ENCODE measurements at regions not wholly inside any gene's neighbourhood (a gene's known extent, or its start where the extent isn't known, plus 50 kb on each side); places are given as distances from the start of the nearest gene placed in this dataset.
"Not testable (repeated sequence)": the region's sequence is repeated elsewhere in the genome, so short reads cannot be mapped to it uniquely, and the experiment has no call there.

DNA sequence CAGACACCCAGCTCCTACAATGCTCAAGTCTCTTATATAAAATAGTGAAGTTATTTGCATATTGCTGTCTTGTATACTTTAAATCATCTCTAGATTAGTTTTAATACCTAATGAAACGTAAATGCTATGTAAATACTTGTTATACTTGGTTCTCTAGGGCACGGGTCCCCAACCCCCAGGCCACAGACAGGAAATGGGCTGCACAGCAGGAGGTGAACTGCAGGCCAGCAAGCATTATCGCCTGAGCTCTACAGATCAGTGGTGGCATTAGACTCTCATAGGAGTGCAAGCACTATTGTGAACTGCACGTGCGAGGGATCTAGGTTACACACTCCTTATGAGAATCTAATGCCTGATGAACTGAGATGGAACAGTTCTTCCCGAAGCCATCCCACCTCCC lies 395.9 kb upstream of the EMCN start:
- in situ Hi-C loops (cut with MboI; ENCODE audit: low sequenced_read_pairs, unreplicated experiment) = no loop called here
- DNase-seq (ENCODE audit: low spot score) = no peak
- TF ChIP-seq, protein P1, sequence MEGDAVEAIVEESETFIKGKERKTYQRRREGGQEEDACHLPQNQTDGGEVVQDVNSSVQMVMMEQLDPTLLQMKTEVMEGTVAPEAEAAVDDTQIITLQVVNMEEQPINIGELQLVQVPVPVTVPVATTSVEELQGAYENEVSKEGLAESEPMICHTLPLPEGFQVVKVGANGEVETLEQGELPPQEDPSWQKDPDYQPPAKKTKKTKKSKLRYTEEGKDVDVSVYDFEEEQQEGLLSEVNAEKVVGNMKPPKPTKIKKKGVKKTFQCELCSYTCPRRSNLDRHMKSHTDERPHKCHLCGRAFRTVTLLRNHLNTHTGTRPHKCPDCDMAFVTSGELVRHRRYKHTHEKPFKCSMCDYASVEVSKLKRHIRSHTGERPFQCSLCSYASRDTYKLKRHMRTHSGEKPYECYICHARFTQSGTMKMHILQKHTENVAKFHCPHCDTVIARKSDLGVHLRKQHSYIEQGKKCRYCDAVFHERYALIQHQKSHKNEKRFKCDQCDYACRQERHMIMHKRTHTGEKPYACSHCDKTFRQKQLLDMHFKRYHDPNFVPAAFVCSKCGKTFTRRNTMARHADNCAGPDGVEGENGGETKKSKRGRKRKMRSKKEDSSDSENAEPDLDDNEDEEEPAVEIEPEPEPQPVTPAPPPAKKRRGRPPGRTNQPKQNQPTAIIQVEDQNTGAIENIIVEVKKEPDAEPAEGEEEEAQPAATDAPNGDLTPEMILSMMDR (IDR thresholded peaks at IDR 0.05; ENCODE audit: borderline replicate concordance, control extremely low read depth, extremely low read depth, insufficient read depth, missing control alignments) = no peak

DNA sequence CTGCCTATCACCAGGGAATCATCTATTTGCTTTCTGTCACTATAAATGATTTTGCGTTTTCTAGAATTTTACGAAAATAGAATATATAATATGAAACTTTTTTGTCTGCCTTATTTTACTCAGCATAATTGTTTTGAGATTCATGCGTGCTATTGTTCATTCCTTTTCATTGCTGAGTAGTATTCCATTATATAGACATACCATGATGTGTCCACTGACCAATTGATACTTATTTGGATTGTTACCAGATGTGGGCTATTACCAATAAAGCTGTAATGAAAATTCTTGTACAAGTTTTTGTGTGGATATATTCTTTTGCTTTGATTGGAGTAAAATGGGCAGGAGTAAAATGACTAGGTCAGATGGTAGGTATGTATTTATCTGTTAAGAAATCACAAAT lies 390.7 kb upstream of the EMCN start:
- TF ChIP-seq, protein P1 (IDR thresholded peaks at IDR 0.05; ENCODE audit: borderline replicate concordance, control extremely low read depth, extremely low read depth, insufficient read depth, missing control alignments) = no peak
- in situ Hi-C loops (cut with MboI; ENCODE audit: low sequenced_read_pairs, unreplicated experiment) = no loop called here
- DNase-seq (ENCODE audit: low spot score) = no peak

DNA sequence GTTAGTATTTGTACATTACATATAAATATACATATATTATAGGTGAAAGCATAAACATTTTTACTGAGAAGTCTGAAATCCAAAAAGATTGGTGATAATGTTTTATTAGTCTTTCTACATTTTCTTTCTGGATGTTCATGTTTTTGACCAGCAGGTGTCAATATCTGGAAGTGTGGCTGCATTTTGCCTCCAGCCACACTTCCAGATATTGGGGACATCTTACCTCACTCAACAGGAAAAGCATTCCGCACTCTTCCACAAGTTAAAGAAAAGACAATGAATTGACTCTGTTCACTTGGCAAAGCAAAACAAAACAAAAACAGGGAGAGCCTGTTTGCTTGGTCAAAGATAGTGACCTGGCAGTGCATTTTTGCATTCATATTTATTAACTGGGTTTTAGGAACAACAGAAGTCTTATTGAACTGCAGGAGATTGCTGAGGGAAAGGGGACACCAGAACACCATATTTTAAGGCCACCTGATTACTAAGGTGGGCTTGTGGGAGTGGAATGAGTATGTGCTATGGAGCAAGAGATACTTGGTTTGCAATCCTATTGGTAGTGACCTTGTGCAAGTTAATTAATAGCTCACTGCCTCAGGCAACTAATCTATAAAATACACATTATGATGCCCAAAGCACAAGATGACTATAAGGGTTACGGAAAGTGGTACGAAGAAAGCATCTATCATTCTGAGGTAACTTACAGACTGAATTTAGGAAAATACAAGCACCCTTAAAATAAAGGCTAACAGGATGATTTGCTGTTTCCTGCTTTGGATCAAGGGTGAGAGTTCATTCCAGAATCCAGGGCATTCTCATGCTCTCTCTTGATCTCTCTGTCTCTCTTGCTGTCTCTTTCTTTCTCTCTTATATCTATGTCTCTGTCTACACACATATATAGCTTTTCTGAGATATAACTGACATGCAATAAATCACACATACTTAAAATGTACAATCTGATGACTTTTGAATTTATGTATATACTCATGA lies 389.9 kb upstream of the EMCN start:
- no peak for DNase-seq (ENCODE audit: low spot score)
- in situ Hi-C loops (cut with MboI; ENCODE audit: low sequenced_read_pairs, unreplicated experiment) = no loop called here
- TF ChIP-seq, protein P1 (IDR thresholded peaks at IDR 0.05; ENCODE audit: borderline replicate concordance, control extremely low read depth, extremely low read depth, insufficient read depth, missing control alignments) = no peak

DNA sequence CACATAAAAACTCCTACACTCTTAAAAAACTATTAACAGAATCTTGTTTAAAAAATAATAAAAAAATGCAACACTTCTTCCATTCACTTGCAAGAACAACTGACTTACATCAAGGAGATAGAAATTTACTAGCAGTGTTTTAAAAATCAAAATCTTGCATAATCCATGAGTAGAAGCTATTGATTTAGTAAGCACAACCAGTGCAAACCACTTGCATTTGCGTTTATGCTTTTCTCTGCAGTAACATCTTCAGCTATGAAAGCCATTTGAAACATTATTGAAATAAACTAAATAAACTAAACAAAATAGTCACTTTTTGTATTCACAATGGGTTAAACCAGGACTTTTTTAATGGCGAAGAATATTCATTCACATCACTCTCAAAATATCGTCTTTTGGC lies 389.2 kb upstream of the EMCN start:
- in situ Hi-C loops (cut with MboI; ENCODE audit: low sequenced_read_pairs, unreplicated experiment) = no loop called here
- no peak for DNase-seq (ENCODE audit: low spot score)
- TF ChIP-seq, protein P1 (IDR thresholded peaks at IDR 0.05; ENCODE audit: borderline replicate concordance, control extremely low read depth, extremely low read depth, insufficient read depth, missing control alignments) = no peak

DNA sequence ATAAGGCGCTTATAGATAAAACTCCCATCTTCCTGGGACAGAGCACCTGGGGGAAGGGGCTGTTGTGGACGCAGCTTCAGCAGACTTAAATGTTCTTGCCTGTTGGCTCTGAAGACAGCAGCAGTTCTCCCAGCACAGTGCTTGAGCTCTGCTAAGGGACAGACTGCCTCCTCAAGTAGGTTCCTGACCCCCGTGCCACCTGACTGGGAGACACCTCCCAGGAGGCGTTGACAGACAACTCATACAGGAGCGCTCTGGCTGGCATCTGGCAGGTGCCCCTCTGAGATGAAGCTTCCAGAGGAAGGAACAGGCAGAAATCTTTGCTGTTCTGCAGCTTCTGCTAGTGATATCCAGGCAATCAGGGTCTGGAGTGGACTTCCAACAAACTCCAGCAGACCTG lies 383.1 kb upstream of the EMCN start:
- DNase-seq (ENCODE audit: low spot score) = not testable (repeated sequence)

DNA sequence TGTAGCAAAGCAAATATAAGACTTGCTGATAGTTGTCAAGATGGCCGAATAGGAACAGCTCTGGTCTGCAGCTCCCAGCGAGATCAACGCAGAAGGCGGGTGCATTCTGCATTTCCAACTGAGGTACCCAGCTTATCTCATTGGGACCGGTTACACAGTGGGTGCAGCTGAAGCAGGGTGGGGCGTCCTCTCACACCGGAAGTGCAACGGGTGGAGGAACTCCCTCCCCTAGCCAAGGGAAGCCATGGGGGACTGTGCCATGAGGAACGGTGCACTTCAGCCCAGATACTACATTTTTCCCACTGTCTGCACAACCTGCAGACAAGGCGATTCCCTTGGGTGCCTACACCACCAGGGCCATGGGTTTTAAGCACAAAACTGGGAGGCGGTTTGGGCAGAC lies 382.3 kb upstream of the EMCN start:
- in situ Hi-C loops (cut with MboI; ENCODE audit: low sequenced_read_pairs, unreplicated experiment) = no loop called here
- DNase-seq (ENCODE audit: low spot score) = no peak
- TF ChIP-seq, protein P1 (IDR thresholded peaks at IDR 0.05; ENCODE audit: borderline replicate concordance, control extremely low read depth, extremely low read depth, insufficient read depth, missing control alignments) = no peak

More for the DNA sequence above, 383.1 kb upstream of the EMCN start:
- in situ Hi-C loops (cut with MboI; ENCODE audit: low sequenced_read_pairs, unreplicated experiment) = not testable (repeated sequence)

DNA sequence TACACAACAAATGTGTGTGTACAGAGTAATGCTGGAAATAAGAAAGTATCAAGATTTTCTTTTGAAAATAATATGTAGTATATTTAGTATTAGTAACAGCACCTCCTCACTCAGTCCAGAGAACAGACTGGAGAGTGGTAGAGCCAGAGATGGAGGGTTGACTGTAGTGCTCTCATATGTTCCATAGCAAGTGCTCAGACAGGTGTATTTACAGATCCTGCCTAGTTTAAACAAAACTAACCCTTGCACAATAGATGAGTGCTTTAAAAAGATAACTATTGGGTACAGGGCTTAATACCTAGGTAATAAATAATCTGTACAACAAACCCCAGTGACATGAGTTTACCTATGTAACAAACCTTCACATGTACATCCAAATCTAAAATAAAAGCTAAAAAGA lies 381.0 kb upstream of the EMCN start:
- TF ChIP-seq, protein P1 (IDR thresholded peaks at IDR 0.05; ENCODE audit: borderline replicate concordance, control extremely low read depth, extremely low read depth, insufficient read depth, missing control alignments) = no peak
- in situ Hi-C loops (cut with MboI; ENCODE audit: low sequenced_read_pairs, unreplicated experiment) = no loop called here
- DNase-seq (ENCODE audit: low spot score) = no peak

All from GM13976 (cell line).